Adrenal gland (tissue), 9 donors: ENCODE measurements at regions not wholly inside any gene's neighbourhood (a gene's known extent, or its start where the extent isn't known, plus 50 kb on each side); places are given as distances from the start of the nearest gene placed in this dataset.

Experiments
- DNase-seq, 7 donors: peaks; one replicate each; pipeline ENCODE4 v3.0.0-alpha.2; 2019 to 2020
- H3K27ac ChIP-seq, 5 donors: fragments of 200-600 bp; sonication (generic) in 4 of 5; 1 replicate in 3 of 5; 2 replicates in 2 of 5; pipeline versions ENCODE4 v1.5.1 to v1.8.0; 2016 to 2020; ENCODE audit warnings: mild to moderate bottlenecking in 1 of 5
- H3K27me3 ChIP-seq: fragments of 200-600 bp; 2 replicates; pipeline ENCODE4 v1.8.0; 2021
- H3K36me3 ChIP-seq, 2 donors: fragments of 200-600 bp; replicated peaks in 1 of 2; 1 replicate in 1 of 2; 2 replicates in 1 of 2; pipeline versions ENCODE4 v1.5.1 to v1.8.0; 2018 to 2022
- H3K4me1 ChIP-seq, 2 donors: fragments of 200-600 bp; replicated peaks in 1 of 2; 1 replicate in 1 of 2; 2 replicates in 1 of 2; pipeline versions ENCODE4 v1.5.1 to v1.8.0; 2018 to 2021
- H3K4me3 ChIP-seq, 4 donors: fragments of 200-600 bp; sonication (generic) in 3 of 4; one replicate each; pipeline ENCODE4 v1.5.1; 2016 to 2018
- H3K9me3 ChIP-seq, 3 donors: fragments of 200-600 bp; sonication (generic) in 1 of 3; replicated peaks in 1 of 3; 1 replicate in 2 of 3; 2 replicates in 1 of 3; pipeline versions ENCODE4 v1.5.1 to v1.8.0; 2016 to 2021
- CTCF ChIP-seq, 6 experiments: fragments of 450-650 bp in 4 of 6; fragments of 200-600 bp in 2 of 6; sonication (generic) in 1 of 6; IDR thresholded peaks; 1 replicate in 5 of 6; 2 replicates in 1 of 6; pipeline versions ENCODE4 v1.5.1 to v1.8.0; 2016 to 2021; ENCODE audit warnings: antibody characterized with exemption in 6 of 6, mild to moderate bottlenecking in 2 of 6, moderate library complexity in 1 of 6
- POLR2A ChIP-seq, 2 donors: fragments of 450-650 bp; IDR thresholded peaks; one replicate each; pipeline ENCODE4 v1.6.1; 2017; ENCODE audit warnings: antibody characterized with exemption in 2 of 2, mild to moderate bottlenecking in 2 of 2, moderate library complexity in 1 of 2
- WGBS, 4 donors: extraction: QIAGEN DNeasy Blood & Tissue Kit in 2 of 4; methylation state at CpG; one replicate each; pipeline versions ENCODE4 v1.1.5 to v1.1.7; 2013 to 2017; 5-methylcytosine and 5-hydroxymethylcytosine counted together
- intact Hi-C, 2 donors: fragments of 100-400 bp; cut with DNase I; formaldehyde crosslinking; loops; one replicate each; pipeline versions ENCODE4 v1.14.1 to v1.15.0; 2022 to 2023
- donor health status: healthy with polysubstance abuse.
- donor health status: Bipolar disorder and iron deficiency.
- donor health status: DM: yes; HTN: yes; CAD: no.
- donor health status: DM: no; HTN: no; CAD: no.
- donor health status: DM: no; HTN: no; CAD: no.

- 89 to 93% (median 92%) methylated on average over 4 of the region's 4 CpGs for WGBS, 4 donors
- no peak overlapping the region for H3K27ac ChIP-seq
Measured at GRCh38 chr1:178577882-178578281, 65.0 kb downstream of the TEX35 start.

GRCh38 chr1:178578541-178578940 is 65.6 kb downstream of the TEX35 start:
- no peak overlapping the region for H3K4me3 ChIP-seq
- no peaks in the 10 kb centered on the region for H3K27me3 ChIP-seq
- TF ChIP-seq CTCF (IDR thresholded peaks at IDR 0.05) (no peak), POLR2A (IDR thresholded peaks at IDR 0.05) (no peak)
- DNase-seq, result no peak
- H3K27ac ChIP-seq, result no peak overlapping the region
- no peaks in the 10 kb centered on the region for H3K4me1 ChIP-seq
- no peaks in the 10 kb centered on the region for H3K9me3 ChIP-seq
- WGBS, 4 donors, result 92 to 98% (median 95%) methylated on average over 7 of the region's 7 CpGs
- intact Hi-C loops, result no loop called here
- no peaks in the 10 kb centered on the region for H3K36me3 ChIP-seq

More at GRCh38 chr1:178577882-178578281, 65.0 kb downstream of the TEX35 start:
- intact Hi-C loops, result no loop called here
- DNase-seq, result no peak
- H3K27me3 ChIP-seq, result no peaks in the 10 kb centered on the region
- no peaks in the 10 kb centered on the region for H3K36me3 ChIP-seq
- no peaks in the 10 kb centered on the region for H3K4me1 ChIP-seq
- H3K4me3 ChIP-seq, result no peak overlapping the region
- no peaks in the 10 kb centered on the region for H3K9me3 ChIP-seq
- TF ChIP-seq CTCF (IDR thresholded peaks at IDR 0.05) (no peak), POLR2A (IDR thresholded peaks at IDR 0.05) (no peak)

- WGBS, 4 donors, result 77 to 88% (median 83%) methylated on average over 4 of the region's 4 CpGs
- Histone ChIP-seq H3K27me3 (no peaks in the 10 kb centered on the region), H3K36me3 (no peaks in the 10 kb centered on the region), H3K9me3 (no peaks in the 10 kb centered on the region), H3K27ac (no peak overlapping the region), H3K4me1 (no peaks in the 10 kb centered on the region), H3K4me3 (no peak overlapping the region)
- no peak for TF ChIP-seq POLR2A (IDR thresholded peaks at IDR 0.05)
- TF ChIP-seq CTCF (IDR thresholded peaks at IDR 0.05), result no peak
- no peak for DNase-seq
- intact Hi-C loops, result no loop called here
Measured at GRCh38 chr1:178579095-178579494, 66.2 kb downstream of the TEX35 start.

- no peak for DNase-seq
- no peak overlapping the region for H3K4me3 ChIP-seq
- WGBS, 4 donors, result 85 to 98% (median 89%) methylated on average over 6 of the region's 6 CpGs
- no peaks in the 10 kb centered on the region for H3K27me3 ChIP-seq
- H3K36me3 ChIP-seq, result no peaks in the 10 kb centered on the region
- H3K4me1 ChIP-seq, result no peaks in the 10 kb centered on the region
- intact Hi-C loops, result no loop called here
- TF ChIP-seq POLR2A (IDR thresholded peaks at IDR 0.05) (no peak), CTCF (IDR thresholded peaks at IDR 0.05) (no peak)
- no peaks in the 10 kb centered on the region for H3K9me3 ChIP-seq
- no peak overlapping the region for H3K27ac ChIP-seq
Measured at GRCh38 chr1:178579562-178579961, 66.7 kb downstream of the TEX35 start.
